ENCODE measurements at regions not wholly inside any gene's neighbourhood (a gene's known extent, or its start where the extent isn't known, plus 50 kb on each side); places are given as distances from the start of the nearest gene placed in this dataset.
A peak's percentile ranks its signal among the peaks of the same experiment; 100 is the strongest.

- DNase-seq = no peak
- no peak for TF ChIP-seq CTCF (IDR thresholded peaks at IDR 0.05; ENCODE audit: low read depth, low read length, missing control alignments)
- no peak overlapping the region for H3K4me3 ChIP-seq (ENCODE audit: low read depth, low read length)
- H3K27me3 ChIP-seq (replicated peaks) = no peaks in the 10 kb centered on the region
- no peaks in the 10 kb centered on the region for H3K36me3 ChIP-seq (replicated peaks)
- peak overlapping the region; percentile 43 for H3K27ac ChIP-seq
- in situ Hi-C loops (cut with HindIII; ENCODE audit: low pct_ligation_motif_present, low sequenced_read_pairs) = no loop called here
Observed at GRCh38 chr5:78706825-78707224, 58.3 kb upstream of the LHFPL2 start.

GRCh38 chr5:78706381-78706780 is 57.8 kb upstream of the LHFPL2 start:
- no peak overlapping the region for H3K4me3 ChIP-seq (ENCODE audit: low read depth, low read length)
- DNase-seq = peak; percentile 44
- in situ Hi-C loops (cut with HindIII; ENCODE audit: low pct_ligation_motif_present, low sequenced_read_pairs) = no loop called here
- H3K27ac ChIP-seq = peak overlapping the region; percentile 43
- no peaks in the 10 kb centered on the region for H3K36me3 ChIP-seq (replicated peaks)
- TF ChIP-seq CTCF (IDR thresholded peaks at IDR 0.05; ENCODE audit: low read depth, low read length, missing control alignments) = no peak
- H3K27me3 ChIP-seq (replicated peaks) = no peaks in the 10 kb centered on the region

- in situ Hi-C loops (cut with HindIII; ENCODE audit: low pct_ligation_motif_present, low sequenced_read_pairs) = no loop called here
- H3K27ac ChIP-seq = peak overlapping the region; percentile 43
- TF ChIP-seq CTCF (IDR thresholded peaks at IDR 0.05; ENCODE audit: low read depth, low read length, missing control alignments) = no peak
Observed at GRCh38 chr5:78705826-78706225, 57.3 kb upstream of the LHFPL2 start.

GRCh38 chr5:78701795-78702410 is 53.3 kb upstream of the LHFPL2 start:
- no peaks in the 10 kb centered on the region for H3K36me3 ChIP-seq (replicated peaks)
- H3K4me3 ChIP-seq (ENCODE audit: low read depth, low read length) = no peak overlapping the region
- DNase-seq = no peak
- no peak overlapping the region for H3K27ac ChIP-seq
- H3K27me3 ChIP-seq (replicated peaks) = no peaks in the 10 kb centered on the region
- in situ Hi-C loops (cut with HindIII; ENCODE audit: low pct_ligation_motif_present, low sequenced_read_pairs) = no loop called here
- no peak for TF ChIP-seq CTCF (IDR thresholded peaks at IDR 0.05; ENCODE audit: low read depth, low read length, missing control alignments)

More at GRCh38 chr5:78705826-78706225, 57.3 kb upstream of the LHFPL2 start:
- no peak for DNase-seq
- H3K27me3 ChIP-seq (replicated peaks) = no peaks in the 10 kb centered on the region
- no peaks in the 10 kb centered on the region for H3K36me3 ChIP-seq (replicated peaks)
- no peak overlapping the region for H3K4me3 ChIP-seq (ENCODE audit: low read depth, low read length)

- Histone ChIP-seq H3K27me3 (replicated peaks) (no peaks in the 10 kb centered on the region), H3K27ac (peak overlapping the region; percentile 88), H3K4me3 (ENCODE audit: low read depth, low read length) (no peak overlapping the region), H3K36me3 (replicated peaks) (no peaks in the 10 kb centered on the region)
- TF ChIP-seq CTCF (IDR thresholded peaks at IDR 0.05; ENCODE audit: low read depth, low read length, missing control alignments) = no peak
- in situ Hi-C loops (cut with HindIII; ENCODE audit: low pct_ligation_motif_present, low sequenced_read_pairs) = no loop called here
- peak; percentile 96 for DNase-seq
Observed at GRCh38 chr5:78699552-78700153, 51.1 kb upstream of the LHFPL2 start.

Measured in brain microvascular endothelial cell (primary cell).